Temporal lobe (tissue), 1 donor: ENCODE measurements at regions not wholly inside any gene's neighbourhood (a gene's known extent, or its start where the extent isn't known, plus 50 kb on each side); places are given as distances from the start of the nearest gene placed in this dataset. TPM values are rescaled to one million over a fixed set of nuclear protein-coding genes. Genes with fewer than 3 reads are reported as not detected.

Experiments
- small RNA-seq: library from RNA; depleted of rRNA; stranded (forward); fragments of <200 nt; gene quantifications from one replicate; pipeline ENCODE3, GENCODE V24; 2014; ENCODE audit warnings: low replicate concordance

Small RNAs in the stretch of these regions (small RNA-seq; reads per million reads assigned to genes)
- gene ATP5MDP1 (not detected), gene DDX3P2 (not detected), gene MIR374B (180 reads per million, percentile 97 among the genes with 10 or more reads in this experiment), gene MIR421 (245 reads per million, percentile 98 among the genes with 10 or more reads in this experiment), gene RF02124 (not detected), gene RF02125 (not detected)
